ENCODE measurements at regions not wholly inside any gene's neighbourhood (a gene's known extent, or its start where the extent isn't known, plus 50 kb on each side); places are given as distances from the start of the nearest gene placed in this dataset.

GRCh38 chr1:14521622-14522021, 76.9 kb upstream of the KAZN start:
- TF ChIP-seq CTCF (IDR thresholded peaks at IDR 0.05; ENCODE audit: low read depth, low read length, missing control alignments): no peak
- H3K4me3 ChIP-seq (replicated peaks; ENCODE audit: low read depth, low read length): no peak overlapping the region
- no peak for DNase-seq (ENCODE audit: extremely low read depth, low read depth)

GRCh38 chr1:14522077-14522925, 76.2 kb upstream of the KAZN start:
- TF ChIP-seq CTCF (IDR thresholded peaks at IDR 0.05; ENCODE audit: low read depth, low read length, missing control alignments): no peak
- DNase-seq (ENCODE audit: extremely low read depth, low read depth): no peak
- H3K4me3 ChIP-seq (replicated peaks; ENCODE audit: low read depth, low read length): no peak overlapping the region

GRCh38 chr1:14522926-14523241, 75.6 kb upstream of the KAZN start:
- peak; percentile 27 for DNase-seq (ENCODE audit: extremely low read depth, low read depth)
- no peak overlapping the region for H3K4me3 ChIP-seq (replicated peaks; ENCODE audit: low read depth, low read length)
- no peak for TF ChIP-seq CTCF (IDR thresholded peaks at IDR 0.05; ENCODE audit: low read depth, low read length, missing control alignments)

- no peak overlapping the region for H3K4me3 ChIP-seq (replicated peaks; ENCODE audit: low read depth, low read length)
- no peak for DNase-seq (ENCODE audit: extremely low read depth, low read depth)
- TF ChIP-seq CTCF (IDR thresholded peaks at IDR 0.05; ENCODE audit: low read depth, low read length, missing control alignments): no peak
Measured at GRCh38 chr1:14524826-14525636, 73.5 kb upstream of the KAZN start.

- no peak overlapping the region for H3K4me3 ChIP-seq (replicated peaks; ENCODE audit: low read depth, low read length)
- no peak for TF ChIP-seq CTCF (IDR thresholded peaks at IDR 0.05; ENCODE audit: low read depth, low read length, missing control alignments)
- DNase-seq (ENCODE audit: extremely low read depth, low read depth): no peak
Measured at GRCh38 chr1:14529475-14529874, 69.0 kb upstream of the KAZN start.

- H3K4me3 ChIP-seq (replicated peaks; ENCODE audit: low read depth, low read length): no peak overlapping the region
- no peak for TF ChIP-seq CTCF (IDR thresholded peaks at IDR 0.05; ENCODE audit: low read depth, low read length, missing control alignments)
- no peak for DNase-seq (ENCODE audit: extremely low read depth, low read depth)
Measured at GRCh38 chr1:14531519-14531918, 67.0 kb upstream of the KAZN start.
